ELF-1 (cell line): ENCODE measurements at regions not wholly inside any gene's neighbourhood (a gene's known extent, or its start where the extent isn't known, plus 50 kb on each side); places are given as distances from the start of the nearest gene placed in this dataset.

ENCODE experiments used
- DNase-seq: peaks from one replicate; pipeline ENCODE4 v3.0.0-alpha.2; 2016; ENCODE audit warnings: low read depth, low spot score

DNA sequence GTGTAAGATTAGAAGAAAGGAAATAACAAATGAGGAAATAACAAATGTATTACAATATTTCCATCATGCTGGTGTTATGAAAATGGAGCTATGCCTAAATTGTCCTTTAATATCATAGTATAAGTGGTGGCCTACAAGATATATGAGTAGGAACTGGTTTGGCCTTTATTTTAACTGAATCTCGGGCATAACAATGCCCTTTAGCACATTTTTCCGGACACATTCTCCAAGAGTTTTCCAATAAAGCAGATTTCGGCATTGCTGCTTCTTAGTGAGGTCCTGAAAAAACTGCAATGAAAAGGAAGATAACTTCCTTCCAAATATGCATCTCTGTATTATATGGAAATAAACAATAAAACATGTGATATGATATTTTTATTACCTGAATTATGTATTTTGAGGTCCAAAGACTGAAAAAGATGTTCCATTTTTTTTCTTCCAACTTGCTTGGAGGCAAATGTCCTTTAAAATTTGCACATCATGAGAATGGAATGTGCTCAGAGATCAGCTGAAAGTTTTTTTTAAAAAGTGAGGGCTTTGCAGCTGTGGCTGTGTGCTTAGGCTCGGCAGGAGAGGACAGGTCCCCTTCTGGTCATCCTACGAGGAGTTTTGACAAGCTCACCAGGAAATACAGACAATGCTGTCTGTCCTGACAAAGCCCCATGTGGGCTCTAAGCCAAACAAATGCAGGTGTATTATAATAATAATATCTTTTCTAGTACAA lies 132.3 kb upstream of the RND3 start:
- peak; percentile 10 for DNase-seq

DNA sequence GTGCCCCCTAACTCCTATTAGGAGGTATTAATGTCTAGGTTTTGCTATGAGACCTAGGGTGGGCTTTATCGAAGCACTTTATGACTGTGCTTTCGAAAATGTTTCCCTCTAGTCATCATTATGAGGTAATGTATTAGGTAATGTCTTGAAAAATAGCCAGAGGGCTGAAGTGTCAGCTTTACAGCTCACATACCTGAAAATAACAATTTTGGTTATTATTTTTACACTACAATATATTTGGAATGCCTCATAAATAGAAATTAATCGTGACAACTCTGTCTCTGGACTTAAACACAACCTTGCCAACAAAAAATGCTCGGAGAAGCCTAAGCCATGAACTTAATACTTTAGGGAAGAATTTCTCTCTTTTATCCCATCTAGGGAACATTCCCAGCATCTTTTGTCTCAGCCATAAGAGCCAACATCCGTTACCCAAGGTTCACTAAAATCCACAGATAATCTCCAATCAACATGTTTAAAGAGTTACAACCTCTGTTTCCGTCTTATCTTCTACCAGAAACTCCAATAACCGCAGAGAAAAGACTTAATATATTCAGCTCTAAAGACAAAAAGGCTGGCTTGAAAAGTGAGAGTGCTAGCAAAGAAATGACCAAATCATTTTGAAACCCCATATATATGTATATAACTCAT lies 130.9 kb upstream of the RND3 start:
- no peak for DNase-seq

DNA sequence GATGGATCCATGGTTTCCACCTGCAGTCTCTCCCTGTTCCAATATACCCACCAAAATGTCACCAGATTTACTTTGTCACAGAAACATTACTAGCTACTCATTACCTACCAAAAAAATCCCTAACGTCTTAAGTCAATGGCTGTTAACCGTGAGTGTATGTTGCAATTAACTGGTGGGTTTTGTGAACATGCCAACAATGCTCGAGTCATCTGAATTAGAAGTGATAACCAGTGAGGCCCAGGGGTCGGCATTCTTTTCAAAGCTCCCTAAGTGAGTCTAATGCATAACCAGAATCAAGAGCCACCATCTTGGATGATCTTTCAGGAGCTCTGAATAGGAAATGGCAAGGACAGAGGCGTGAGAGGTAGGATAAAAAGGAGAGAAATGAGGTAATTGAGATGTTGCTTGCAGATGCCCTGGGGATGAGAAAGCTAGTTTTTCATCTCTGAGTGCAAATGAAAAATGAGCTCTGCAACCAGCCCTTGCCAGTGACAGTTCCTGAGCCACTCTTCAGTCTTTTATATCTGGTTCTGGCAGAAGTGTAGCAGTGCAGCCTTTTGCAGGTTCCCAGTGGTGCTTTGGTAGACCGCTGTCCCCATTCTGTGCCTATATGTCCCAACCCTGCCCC lies 130.0 kb upstream of the RND3 start:
- DNase-seq, result no peak

DNA sequence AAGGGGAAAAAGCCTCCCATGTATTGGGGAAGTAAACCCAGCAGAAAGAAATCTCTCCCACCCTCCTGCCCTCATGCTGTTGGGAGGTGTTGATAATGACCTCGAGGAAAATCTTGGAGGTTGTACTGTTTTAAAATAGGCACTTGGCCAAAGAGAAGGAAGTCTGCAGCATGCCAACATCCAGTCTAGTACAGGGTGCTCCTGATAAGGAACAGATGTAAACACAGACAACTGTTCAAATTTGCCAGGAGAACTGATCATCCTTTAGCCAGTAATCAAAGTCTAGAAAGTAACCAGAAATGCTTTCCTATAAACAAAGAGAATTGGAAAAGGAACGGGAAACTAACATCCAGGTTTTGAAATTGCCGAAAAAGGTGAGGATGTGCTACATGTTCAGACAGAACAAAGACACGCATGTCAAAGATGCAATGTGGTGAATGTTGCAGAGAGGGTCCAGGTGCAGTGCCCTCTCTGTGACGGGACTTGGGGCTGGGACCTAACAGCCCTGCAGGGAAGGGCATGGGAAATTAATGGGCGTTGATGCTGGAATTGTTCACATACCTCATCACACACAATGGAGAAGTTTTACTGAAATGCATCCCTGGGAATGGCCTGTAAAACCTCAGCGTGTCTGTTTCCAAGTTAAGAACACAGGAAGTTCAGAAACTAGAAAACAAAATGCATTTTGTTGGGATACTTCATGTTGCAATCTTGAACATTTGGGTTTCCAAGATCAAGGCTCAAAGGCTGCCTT lies 125.7 kb upstream of the RND3 start:
- no peak for DNase-seq

- DNase-seq, result peak; percentile 40
These were observed 123.3 kb upstream of the RND3 start for GRCh38 chr2:150610670-150611279.

DNA sequence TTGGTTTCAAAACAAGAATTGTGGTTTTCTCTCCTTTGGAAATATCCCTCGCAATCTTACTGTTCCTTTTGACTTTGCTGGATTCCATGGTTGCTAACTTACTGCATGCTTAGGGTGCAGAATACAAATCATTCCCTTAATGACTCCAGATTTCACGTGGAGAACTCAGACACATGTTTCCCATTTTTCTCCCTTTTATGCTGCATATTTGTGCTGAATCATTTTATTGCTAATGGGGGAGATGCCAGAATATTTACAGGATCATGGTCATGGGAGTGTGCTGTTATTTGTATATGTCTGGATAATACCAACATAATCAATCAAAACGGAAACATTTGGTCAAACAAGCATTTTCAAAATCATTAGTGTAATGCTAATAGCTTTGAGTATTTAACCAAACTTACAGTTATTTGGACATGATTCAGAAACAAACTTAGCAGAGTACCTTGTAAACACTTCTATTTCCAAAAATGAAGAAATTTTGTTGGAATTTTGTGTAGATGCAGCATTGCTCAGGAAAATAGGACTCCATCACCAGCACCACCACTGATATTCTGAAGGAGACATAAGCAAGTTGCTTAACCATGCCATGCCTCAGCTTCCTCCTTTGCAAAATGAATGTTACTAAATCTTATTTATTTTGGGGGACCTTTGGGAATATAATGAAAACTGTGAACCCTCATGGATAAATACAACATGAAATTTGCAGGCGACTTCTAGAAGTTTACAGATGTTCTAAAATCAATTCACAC lies 122.5 kb upstream of the RND3 start:
- DNase-seq, result no peak

DNA sequence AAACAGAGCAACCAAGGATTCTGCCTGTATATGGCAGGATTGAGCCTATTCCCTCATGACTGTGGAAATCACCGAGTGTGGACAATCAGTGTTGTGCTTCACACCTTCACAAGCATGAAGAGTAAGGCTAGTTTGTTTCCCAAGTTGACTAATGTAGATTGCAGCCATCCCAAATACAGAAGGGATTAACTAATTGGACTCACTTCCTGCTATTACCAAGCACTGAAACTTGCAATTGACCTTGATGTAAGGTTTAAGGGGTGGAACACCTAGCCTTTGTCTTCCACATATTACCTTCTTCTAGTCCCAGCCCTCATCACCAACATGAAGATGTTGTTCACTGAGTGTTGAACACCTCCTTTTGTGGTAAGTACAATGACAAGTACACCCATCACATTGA lies 120.9 kb upstream of the RND3 start:
- DNase-seq, result no peak

DNA sequence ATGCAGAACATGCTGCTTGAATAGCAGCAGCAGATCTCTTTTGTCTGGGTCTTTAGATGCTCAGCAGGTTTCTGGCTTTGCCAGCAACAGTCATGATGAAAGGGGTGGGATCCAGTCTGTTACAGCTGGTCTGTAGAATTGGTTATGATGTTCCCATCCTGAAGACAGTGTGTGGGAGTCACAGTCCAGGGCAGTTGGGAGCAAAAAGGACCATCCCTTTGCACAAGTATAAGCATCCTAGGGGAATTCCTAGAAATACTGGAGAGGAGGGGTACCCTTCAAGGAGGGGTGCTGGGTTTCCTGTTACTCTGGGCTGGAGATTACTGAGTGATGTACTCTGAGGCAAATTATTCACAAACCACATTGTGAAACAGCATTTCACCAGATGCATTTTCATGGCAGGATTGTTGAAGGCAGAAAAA lies 119.9 kb upstream of the RND3 start:
- DNase-seq, result no peak

DNA sequence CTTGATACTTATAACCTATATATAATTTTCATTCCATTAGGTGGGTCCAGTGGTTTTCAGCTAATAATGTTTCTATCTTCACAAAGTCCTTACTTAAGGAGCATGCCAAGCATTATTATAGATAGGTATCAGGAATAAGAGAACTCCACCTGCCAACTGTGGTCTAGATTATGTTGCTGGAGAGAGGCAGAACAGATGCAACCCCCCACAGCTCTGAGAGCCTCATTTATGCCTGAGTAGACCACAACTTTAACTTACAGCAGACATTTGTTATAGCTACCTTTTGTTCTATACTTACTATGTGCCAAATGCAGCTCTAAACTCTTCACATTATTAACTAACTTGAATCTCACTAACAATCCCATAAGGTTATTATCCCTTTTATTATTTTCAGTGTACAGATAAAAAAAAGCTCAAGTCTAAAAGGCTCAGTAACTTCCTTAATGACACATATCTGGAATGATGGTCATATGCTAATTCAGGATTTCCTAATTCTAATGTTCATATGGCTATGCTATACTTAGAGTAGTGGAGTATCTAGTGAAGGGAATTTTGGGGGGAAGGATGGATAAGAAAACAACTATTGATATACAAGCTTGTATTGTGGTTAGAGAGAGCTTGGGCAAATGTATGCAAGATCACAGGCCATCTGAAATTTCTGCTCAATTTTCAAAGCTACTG lies 119.1 kb upstream of the RND3 start:
- DNase-seq, result no peak

GRCh38 chr2:150605664-150606063 lies 118.2 kb upstream of the RND3 start:
- DNase-seq, result no peak

GRCh38 chr2:150601280-150602038 lies 114.0 kb upstream of the RND3 start:
- DNase-seq, result no peak

DNA sequence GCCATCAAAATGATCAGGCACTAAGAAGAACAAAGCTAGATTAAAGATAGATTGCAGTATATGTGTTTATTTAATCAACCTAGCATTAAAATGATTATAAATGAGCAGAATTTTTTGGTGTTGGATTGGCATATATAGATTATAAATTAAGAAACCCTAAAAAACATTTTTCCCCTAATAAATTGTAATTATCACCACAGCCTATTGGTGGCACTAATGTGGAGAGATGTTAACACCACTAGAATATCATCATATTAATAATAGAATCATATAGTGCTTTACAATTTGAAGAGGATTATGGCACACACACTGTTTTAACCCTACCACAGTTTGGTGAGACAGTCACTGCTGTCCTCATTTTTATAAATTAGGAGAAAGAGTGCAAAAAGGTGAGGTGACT lies 112.4 kb upstream of the RND3 start:
- no peak for DNase-seq

DNA sequence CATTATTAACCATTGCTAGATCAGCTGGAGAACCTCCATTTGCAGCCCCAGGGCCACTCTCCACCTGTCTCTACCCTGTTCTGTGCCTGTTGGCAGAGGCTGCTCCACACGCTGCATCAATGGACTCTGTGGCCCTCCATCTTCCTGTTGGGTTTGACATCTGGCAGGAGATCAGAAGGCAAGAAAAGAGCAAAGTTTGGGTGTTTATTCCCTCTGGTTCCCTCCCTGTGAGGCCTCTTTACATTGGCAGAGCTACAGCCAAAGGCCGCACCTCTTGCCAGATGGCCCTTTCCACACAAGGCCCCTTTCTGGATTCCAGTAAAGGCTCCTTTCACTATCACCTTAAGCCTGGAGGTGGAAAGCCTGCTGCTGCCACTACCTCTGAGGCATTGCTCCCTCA lies 110.9 kb upstream of the RND3 start:
- DNase-seq, result no peak

DNA sequence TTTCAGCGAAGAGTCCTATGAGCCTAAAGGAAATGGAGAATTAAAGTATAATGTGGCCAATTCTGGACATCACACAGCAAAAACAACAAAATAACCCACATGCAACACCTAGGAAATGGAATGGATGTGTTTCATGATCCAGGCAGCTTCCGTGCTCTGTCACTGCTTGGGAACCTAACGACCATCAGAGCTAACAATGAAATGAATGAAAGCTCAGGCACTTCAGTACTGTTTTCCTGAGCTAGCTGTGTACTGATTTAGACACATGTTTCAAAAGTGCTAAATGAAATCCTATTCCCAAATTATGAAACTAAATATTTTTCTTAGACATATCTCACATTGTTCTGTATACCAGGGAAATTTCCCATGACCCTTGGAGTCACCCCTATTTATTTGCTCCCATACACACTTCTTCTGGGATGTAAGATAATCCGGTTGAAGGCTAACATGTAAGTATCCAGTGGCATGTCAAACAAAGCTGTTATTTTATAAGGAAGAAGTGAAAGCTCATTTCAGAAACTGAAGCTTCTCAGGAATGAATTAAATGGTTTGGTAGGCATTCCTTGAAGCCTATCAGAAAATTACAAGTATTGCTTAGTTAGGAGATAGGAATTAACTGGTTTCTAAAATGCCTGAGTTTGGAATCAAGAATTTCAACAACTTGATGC lies 108.5 kb upstream of the RND3 start:
- DNase-seq, result no peak

- no peak for DNase-seq
These were observed 106.8 kb upstream of the RND3 start for GRCh38 chr2:150594299-150594698.

GRCh38 chr2:150591496-150592285 lies 104.2 kb upstream of the RND3 start:
- no peak for DNase-seq

GRCh38 chr2:150589681-150590080 lies 102.2 kb upstream of the RND3 start:
- DNase-seq, result no peak

DNA sequence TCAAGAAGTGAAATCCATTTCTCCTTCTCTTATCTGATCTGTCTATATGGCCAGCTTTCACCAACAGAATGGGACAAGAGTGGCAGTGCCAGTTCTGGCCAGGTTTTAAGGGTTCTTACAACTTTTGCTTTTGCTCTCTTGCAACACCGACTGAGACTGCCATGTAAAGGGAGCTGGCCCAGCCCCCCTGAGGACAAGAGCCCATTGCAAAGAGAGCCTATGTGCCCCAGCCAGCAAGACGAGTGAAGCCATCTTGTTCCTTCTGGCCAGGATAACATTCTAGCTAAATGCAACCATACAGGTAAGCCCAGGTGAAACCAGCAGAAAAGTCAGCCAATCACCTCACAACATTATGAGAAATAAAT lies 101.0 kb upstream of the RND3 start:
- DNase-seq, result no peak
